HCT116 (cell line): ENCODE measurements at regions not wholly inside any gene's neighbourhood (a gene's known extent, or its start where the extent isn't known, plus 50 kb on each side); places are given as distances from the start of the nearest gene placed in this dataset.

ENCODE experiments used
- ATAC-seq: fragments of 200-7000 bp; cut with Tn5 transposase; 2 replicates; pipeline ENCODE4 v1.9.1; 2020; ENCODE audit warnings: mild to moderate bottlenecking, moderate library complexity
- BruUV-seq: library from RNA; stranded (reverse); fragments of 400-500 nt; replicated peaks from 2 replicates; lab custom pipeline; 2021; lab: Mats Ljungman, UMichigan
- CTCF ChIA-PET: fragments of 300-600 bp; sonication (Branson Sonifier 250); formaldehyde crosslinking; loops from one replicate; lab custom pipeline; 2021; ENCODE audit warnings: antibody characterized with exemption; lab: Charles Lee
- POLR2A ChIA-PET: fragments of 300-600, 350-600 bp; sonication (Branson Sonifier 250); formaldehyde crosslinking; loops from one replicate; lab custom pipeline; 2021; ENCODE audit warnings: antibody characterized with exemption; lab: Charles Lee
- RAD21 ChIA-PET, 2 experiments: fragments of 300-600 bp; sonication (Branson Sonifier 250); formaldehyde crosslinking; loops; one replicate each; lab custom pipeline; 2023; ENCODE audit warnings: low total read pairs in 2 of 2; ENCODE audit not compliant: uncharacterized antibody in 2 of 2, unreplicated experiment in 2 of 2, low non-redundant PET in 1 of 2; lab: Charles Lee
- DNase-seq: peaks from one replicate; pipeline ENCODE4 v3.0.0-alpha.2; 2010; ENCODE audit warnings: low read depth, low spot score
- H2AFZ ChIP-seq: fragments of 200-600 bp; shearing (Covaris generic), sonication (generic); 2 replicates; pipeline ENCODE4 v1.6.1; 2017; ENCODE audit warnings: low read depth, mixed run types, mixed read lengths, antibody characterized with exemption, low read length; ENCODE audit not compliant: poor library complexity, severe bottlenecking
- H3K27ac ChIP-seq: 2 replicates; pipeline ENCODE4 v1.5.1; 2012; ENCODE audit warnings: low read depth, low read length
- H3K27me3 ChIP-seq: fragments of 200-600 bp; sonication (generic); 2 replicates; pipeline ENCODE4 v1.6.1; 2016; ENCODE audit warnings: mixed run types, low read length, mixed read lengths; ENCODE audit not compliant: insufficient read depth
- H3K36me3 ChIP-seq, 2 experiments: fragments of 200-500 bp in 1 of 2; fragments of 200-600 bp in 1 of 2; sonication (Bioruptor generic) in 1 of 2; sonication (generic) in 1 of 2; 2 replicates each; pipeline versions ENCODE4 v1.5.1 to v1.6.1; 2014 to 2016; ENCODE audit warnings: low read length in 2 of 2, inconsistent platforms in 1 of 2, mixed read lengths in 1 of 2, mixed run types in 1 of 2; ENCODE audit not compliant: insufficient read depth in 2 of 2, control insufficient read depth in 1 of 2
- H3K4me1 ChIP-seq, 2 experiments: fragments of 200-600 bp in 1 of 2; sonication (generic) in 1 of 2; 2 replicates each; pipeline versions ENCODE4 v1.5.1 to v1.6.1; 2012 to 2017; ENCODE audit warnings: low read length in 2 of 2, inconsistent platforms in 1 of 2, mild to moderate bottlenecking in 1 of 2, mixed read lengths in 1 of 2, mixed run types in 1 of 2, moderate library complexity in 1 of 2; ENCODE audit not compliant: insufficient read depth in 2 of 2, control insufficient read depth in 1 of 2
- H3K4me2 ChIP-seq: fragments of 200-600 bp; sonication (generic); 2 replicates; pipeline ENCODE4 v1.6.1; 2017; ENCODE audit warnings: mixed run types, low read length, mixed read lengths
- H3K4me3 ChIP-seq, 2 experiments: fragments of 200-600 bp in 1 of 2; sonication (generic) in 1 of 2; replicated peaks in 1 of 2; 2 replicates each; pipeline ENCODE4 v1.5.1; 2011 to 2016; ENCODE audit warnings: low read length in 2 of 2, control low read depth in 1 of 2, low read depth in 1 of 2, mild to moderate bottlenecking in 1 of 2, mixed read lengths in 1 of 2, mixed run types in 1 of 2
- H3K79me2 ChIP-seq: fragments of 200-600 bp; sonication (generic); 2 replicates; pipeline ENCODE4 v1.6.1; 2017; ENCODE audit warnings: mild to moderate bottlenecking, mixed run types, low read length, moderate library complexity, mixed read lengths; ENCODE audit not compliant: insufficient read depth
- H3K9ac ChIP-seq: fragments of 200-600 bp; sonication (generic); 2 replicates; pipeline ENCODE4 v1.6.1; 2016; ENCODE audit warnings: low read length, mixed read lengths
- H3K9me2 ChIP-seq: fragments of 200-600 bp; sonication (generic), shearing (Covaris generic); 2 replicates; pipeline ENCODE4 v1.6.1; 2017; ENCODE audit warnings: mixed run types, mild to moderate bottlenecking, moderate library complexity; ENCODE audit not compliant: insufficient read depth
- H3K9me3 ChIP-seq, 2 experiments: fragments of 200-500 bp in 1 of 2; fragments of 200-600 bp in 1 of 2; sonication (Bioruptor generic) in 1 of 2; sonication (generic) in 1 of 2; 2 replicates each; pipeline ENCODE4 v1.6.1; 2014 to 2017; ENCODE audit warnings: low read length in 2 of 2, mixed read lengths in 2 of 2, inconsistent platforms in 1 of 2, low read depth in 1 of 2, mild to moderate bottlenecking in 1 of 2, mixed run types in 1 of 2, moderate library complexity in 1 of 2; ENCODE audit not compliant: control insufficient read depth in 1 of 2, insufficient read depth in 1 of 2
- H4K20me1 ChIP-seq: fragments of 200-600 bp; sonication (generic), shearing (Covaris generic); 2 replicates; pipeline ENCODE4 v1.6.1; 2017; ENCODE audit warnings: mixed run types, mild to moderate bottlenecking, moderate library complexity; ENCODE audit not compliant: insufficient read depth
- CBX3 ChIP-seq: IDR thresholded peaks from 2 replicates; pipeline ENCODE4 v1.6.1; 2012; ENCODE audit warnings: low read depth
- CEBPB ChIP-seq: IDR thresholded peaks from 2 replicates; pipeline ENCODE4 v1.6.1; 2012; ENCODE audit warnings: low read depth
- EGR1 ChIP-seq: IDR thresholded peaks from 2 replicates; pipeline ENCODE4 v1.6.1; 2012; ENCODE audit warnings: low read depth
- ELF1 ChIP-seq: IDR thresholded peaks from 2 replicates; pipeline ENCODE4 v1.6.1; 2012; ENCODE audit warnings: low read depth, borderline replicate concordance
- EZH2 ChIP-seq: fragments of 200-600 bp; sonication (generic); IDR thresholded peaks from 2 replicates; pipeline ENCODE4 v1.6.1; 2017; ENCODE audit warnings: antibody characterized with exemption, mixed run types
- EZH2phosphoT487 ChIP-seq: fragments of 200-600 bp; IDR thresholded peaks from 2 replicates; pipeline ENCODE4 v1.6.1; 2018; ENCODE audit warnings: antibody characterized with exemption, borderline replicate concordance
- FOSL1 ChIP-seq: IDR thresholded peaks from 2 replicates; pipeline ENCODE4 v1.6.1; 2012; ENCODE audit warnings: low read depth
- JUND ChIP-seq: IDR thresholded peaks from 2 replicates; pipeline ENCODE4 v1.6.1; 2012
- POLR2A ChIP-seq: IDR thresholded peaks from 2 replicates; pipeline ENCODE4 v1.7.0; 2011; ENCODE audit warnings: borderline replicate concordance; ENCODE audit not compliant: insufficient read depth, insufficient read length; ENCODE audit errors: extremely low read depth
- POLR2AphosphoS5 ChIP-seq: IDR thresholded peaks from 2 replicates; pipeline ENCODE4 v1.6.1; 2011; ENCODE audit warnings: mild to moderate bottlenecking, low read depth, low read length, moderate library complexity
- SIN3A ChIP-seq: IDR thresholded peaks from 2 replicates; pipeline ENCODE4 v1.6.1; 2012; ENCODE audit warnings: low read depth
- SRF ChIP-seq: IDR thresholded peaks from 2 replicates; pipeline ENCODE4 v1.6.1; 2012; ENCODE audit warnings: low read depth
- TCF7L2 ChIP-seq: IDR thresholded peaks from 2 replicates; pipeline ENCODE4 v1.7.0; 2011; ENCODE audit warnings: borderline replicate concordance, inconsistent platforms; ENCODE audit not compliant: insufficient read depth, insufficient read length; ENCODE audit errors: extremely low read depth
- YY1 ChIP-seq: IDR thresholded peaks from 2 replicates; pipeline ENCODE4 v1.6.1; 2011; ENCODE audit warnings: low read length, low read depth, moderate library complexity, mild to moderate bottlenecking; ENCODE audit not compliant: insufficient replicate concordance; ENCODE audit errors: extremely low read depth
- ZFX ChIP-seq: fragments of 450-650 bp; IDR thresholded peaks from 2 replicates; pipeline ENCODE4 v1.6.1; 2017
- intact Hi-C: fragments of 100-400 bp; cut with micrococcal nuclease; formaldehyde crosslinking; loops from 2 replicates; pipeline ENCODE4 v1.10.0; 2022
- TF ChIP-seq, protein P1 (sequence below), 3 experiments: fragments of 200-600 bp in 1 of 3; sonication (generic) in 1 of 3; IDR thresholded peaks in 2 of 3; conservative IDR thresholded peaks in 1 of 3; 2 replicates each; pipeline ENCODE4 v1.5.1; 2012 to 2017; ENCODE audit warnings: low read depth in 2 of 3, low read length in 2 of 3, antibody characterized with exemption in 1 of 3, borderline replicate concordance in 1 of 3, control low read depth in 1 of 3, mild to moderate bottlenecking in 1 of 3, mixed read lengths in 1 of 3, mixed run types in 1 of 3, moderate library complexity in 1 of 3; ENCODE audit not compliant: insufficient read depth in 1 of 3
- TF ChIP-seq, protein P2 (sequence below): IDR thresholded peaks from 2 replicates; pipeline ENCODE4 v1.6.1; 2012; ENCODE audit warnings: low read depth

DNA sequence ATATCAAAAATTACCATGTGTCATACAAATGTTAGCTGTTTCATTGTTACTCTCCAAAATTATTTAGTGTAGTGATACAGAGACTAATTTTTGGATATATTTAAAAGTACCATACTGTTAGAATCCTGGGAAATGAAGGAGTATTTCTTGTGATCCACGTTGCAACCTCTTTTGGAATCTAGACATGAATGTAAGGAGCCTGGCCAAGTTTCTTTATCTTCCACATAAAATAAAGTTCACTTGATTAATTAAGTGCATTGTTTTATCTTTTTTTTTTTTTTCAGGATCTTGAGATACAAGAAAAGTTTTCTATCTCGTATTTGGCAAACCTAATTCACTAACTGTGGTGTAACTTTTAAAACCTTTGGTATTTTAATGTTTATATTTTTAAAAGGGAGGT is 270.7 kb downstream of the SOX4 start:
- Histone ChIP-seq H3K4me3 (no peak overlapping the region), H2AFZ (no peak overlapping the region), H3K9me2 (no peaks in the 10 kb centered on the region), H3K79me2 (no peaks in the 10 kb centered on the region), H3K27ac (no peak overlapping the region), H4K20me1 (no peaks in the 10 kb centered on the region), H3K9ac (no peak overlapping the region), H3K4me1 (no peaks in the 10 kb centered on the region), H3K4me2 (no peak overlapping the region), H3K9me3 (no peaks in the 10 kb centered on the region), H3K27me3 (no peaks in the 10 kb centered on the region), H3K36me3 (no peaks in the 10 kb centered on the region)
- no peak for ATAC-seq
- CTCF ChIA-PET = no interaction called here
- POLR2A ChIA-PET = no interaction called here
- no peak for TF ChIP-seq CBX3
- intact Hi-C loops = no loop called here
- RAD21 ChIA-PET = no interaction called here
- DNase-seq = no peak
- no TSS peak for BruUV-seq

DNA sequence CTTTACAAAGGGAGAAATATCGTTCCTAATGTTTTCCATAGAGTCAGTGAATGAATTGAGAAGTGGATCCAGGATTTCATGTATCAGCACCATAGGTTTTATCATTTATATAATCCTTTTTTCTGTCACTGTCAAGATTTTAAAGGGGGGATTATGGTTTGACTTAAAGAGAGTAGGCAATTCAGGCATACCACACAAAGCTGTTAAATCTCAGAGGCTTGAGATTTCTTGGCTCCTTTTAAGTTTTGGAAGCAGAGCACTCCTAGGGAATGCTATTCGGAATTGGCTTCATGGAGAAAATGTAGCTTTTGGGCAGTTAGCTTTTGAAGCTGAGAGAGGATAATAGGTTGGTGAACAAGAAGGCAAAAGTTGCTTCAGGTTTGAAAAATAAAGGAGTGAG is 274.7 kb downstream of the SOX4 start:
- Histone ChIP-seq H3K79me2 (no peaks in the 10 kb centered on the region), H3K27ac (no peak overlapping the region), H3K9ac (no peak overlapping the region), H4K20me1 (no peaks in the 10 kb centered on the region), H3K4me3 (no peak overlapping the region), H3K27me3 (no peaks in the 10 kb centered on the region), H3K36me3 (no peaks in the 10 kb centered on the region), H3K9me3 (no peaks in the 10 kb centered on the region), H3K9me2 (no peaks in the 10 kb centered on the region), H3K4me1 (no peaks in the 10 kb centered on the region), H3K4me2 (no peak overlapping the region), H2AFZ (no peak overlapping the region)
- ChIA-PET CTCF (no interaction called here), POLR2A (no interaction called here), RAD21 (no interaction called here)
- intact Hi-C loops = no loop called here
- BruUV-seq = no TSS peak
- DNase-seq (no peak), ATAC-seq (no peak)
- TF ChIP-seq CBX3 (no peak), EZH2 (no peak), SIN3A (no peak), EGR1 (no peak), POLR2AphosphoS5 (no peak), JUND (no peak), ELF1 (no peak), POLR2A (no peak), EZH2phosphoT487 (no peak), SRF (no peak), CEBPB (no peak), FOSL1 (no peak), ZFX (no peak), TCF7L2 (no peak), YY1 (no peak)
- TF ChIP-seq, protein P1, sequence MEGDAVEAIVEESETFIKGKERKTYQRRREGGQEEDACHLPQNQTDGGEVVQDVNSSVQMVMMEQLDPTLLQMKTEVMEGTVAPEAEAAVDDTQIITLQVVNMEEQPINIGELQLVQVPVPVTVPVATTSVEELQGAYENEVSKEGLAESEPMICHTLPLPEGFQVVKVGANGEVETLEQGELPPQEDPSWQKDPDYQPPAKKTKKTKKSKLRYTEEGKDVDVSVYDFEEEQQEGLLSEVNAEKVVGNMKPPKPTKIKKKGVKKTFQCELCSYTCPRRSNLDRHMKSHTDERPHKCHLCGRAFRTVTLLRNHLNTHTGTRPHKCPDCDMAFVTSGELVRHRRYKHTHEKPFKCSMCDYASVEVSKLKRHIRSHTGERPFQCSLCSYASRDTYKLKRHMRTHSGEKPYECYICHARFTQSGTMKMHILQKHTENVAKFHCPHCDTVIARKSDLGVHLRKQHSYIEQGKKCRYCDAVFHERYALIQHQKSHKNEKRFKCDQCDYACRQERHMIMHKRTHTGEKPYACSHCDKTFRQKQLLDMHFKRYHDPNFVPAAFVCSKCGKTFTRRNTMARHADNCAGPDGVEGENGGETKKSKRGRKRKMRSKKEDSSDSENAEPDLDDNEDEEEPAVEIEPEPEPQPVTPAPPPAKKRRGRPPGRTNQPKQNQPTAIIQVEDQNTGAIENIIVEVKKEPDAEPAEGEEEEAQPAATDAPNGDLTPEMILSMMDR (IDR thresholded peaks at IDR 0.05 in 2 of 3, conservative IDR thresholded peaks at IDR 0.05 in 1 of 3; ENCODE audit: borderline replicate concordance in 1 of 3, insufficient read depth in 1 of 3, low read depth in 2 of 3, low read length in 2 of 3) = no peak
- TF ChIP-seq, protein P2, sequence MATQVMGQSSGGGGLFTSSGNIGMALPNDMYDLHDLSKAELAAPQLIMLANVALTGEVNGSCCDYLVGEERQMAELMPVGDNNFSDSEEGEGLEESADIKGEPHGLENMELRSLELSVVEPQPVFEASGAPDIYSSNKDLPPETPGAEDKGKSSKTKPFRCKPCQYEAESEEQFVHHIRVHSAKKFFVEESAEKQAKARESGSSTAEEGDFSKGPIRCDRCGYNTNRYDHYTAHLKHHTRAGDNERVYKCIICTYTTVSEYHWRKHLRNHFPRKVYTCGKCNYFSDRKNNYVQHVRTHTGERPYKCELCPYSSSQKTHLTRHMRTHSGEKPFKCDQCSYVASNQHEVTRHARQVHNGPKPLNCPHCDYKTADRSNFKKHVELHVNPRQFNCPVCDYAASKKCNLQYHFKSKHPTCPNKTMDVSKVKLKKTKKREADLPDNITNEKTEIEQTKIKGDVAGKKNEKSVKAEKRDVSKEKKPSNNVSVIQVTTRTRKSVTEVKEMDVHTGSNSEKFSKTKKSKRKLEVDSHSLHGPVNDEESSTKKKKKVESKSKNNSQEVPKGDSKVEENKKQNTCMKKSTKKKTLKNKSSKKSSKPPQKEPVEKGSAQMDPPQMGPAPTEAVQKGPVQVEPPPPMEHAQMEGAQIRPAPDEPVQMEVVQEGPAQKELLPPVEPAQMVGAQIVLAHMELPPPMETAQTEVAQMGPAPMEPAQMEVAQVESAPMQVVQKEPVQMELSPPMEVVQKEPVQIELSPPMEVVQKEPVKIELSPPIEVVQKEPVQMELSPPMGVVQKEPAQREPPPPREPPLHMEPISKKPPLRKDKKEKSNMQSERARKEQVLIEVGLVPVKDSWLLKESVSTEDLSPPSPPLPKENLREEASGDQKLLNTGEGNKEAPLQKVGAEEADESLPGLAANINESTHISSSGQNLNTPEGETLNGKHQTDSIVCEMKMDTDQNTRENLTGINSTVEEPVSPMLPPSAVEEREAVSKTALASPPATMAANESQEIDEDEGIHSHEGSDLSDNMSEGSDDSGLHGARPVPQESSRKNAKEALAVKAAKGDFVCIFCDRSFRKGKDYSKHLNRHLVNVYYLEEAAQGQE = no peak
